Ovary (tissue), 7 donors: ENCODE measurements at regions not wholly inside any gene's neighbourhood (a gene's known extent, or its start where the extent isn't known, plus 50 kb on each side); places are given as distances from the start of the nearest gene placed in this dataset.

Source experiments
- DNase-seq, 5 donors: peaks; one replicate each; pipeline ENCODE4 v3.0.0-alpha.2; 2019 to 2020
- H3K27ac ChIP-seq, 2 donors: fragments of 200-600 bp; one replicate each; pipeline versions ENCODE4 v1.5.1 to v1.8.0; 2019 to 2022
- H3K27me3 ChIP-seq: fragments of 200-600 bp; one replicate; pipeline ENCODE4 v1.8.0; 2022
- H3K36me3 ChIP-seq: fragments of 200-600 bp; sonication (generic); one replicate; pipeline ENCODE4 v1.5.1; 2019
- H3K4me1 ChIP-seq: one replicate; pipeline ENCODE4 v1.8.1; 2013; ENCODE audit warnings: mild to moderate bottlenecking, moderate library complexity; ENCODE audit not compliant: insufficient read depth
- H3K4me3 ChIP-seq: fragments of 200-600 bp; sonication (generic); one replicate; pipeline ENCODE4 v1.5.1; 2017
- H3K9me3 ChIP-seq, 2 donors: fragments of 200-600 bp in 1 of 2; sonication (generic) in 1 of 2; one replicate each; pipeline versions ENCODE4 v1.5.1 to v1.8.1; 2013 to 2019; ENCODE audit warnings: mild to moderate bottlenecking in 1 of 2, moderate library complexity in 1 of 2
- EP300 ChIP-seq: sonication (generic); formaldehyde crosslinking; IDR thresholded peaks from one replicate; pipeline ENCODE4 v1.6.1; 2017; ENCODE audit warnings: antibody characterized with exemption
- POLR2A ChIP-seq: fragments of 450-650 bp; IDR thresholded peaks from one replicate; pipeline ENCODE4 v1.6.1; 2017; ENCODE audit warnings: antibody characterized with exemption, mild to moderate bottlenecking, moderate library complexity
- WGBS, 3 donors: extraction: QIAGEN DNeasy Blood & Tissue Kit in 1 of 3; methylation state at CpG; one replicate each; pipeline versions ENCODE4 v1.1.5 to v1.1.7; 2013 to 2017; 5-methylcytosine and 5-hydroxymethylcytosine counted together
- intact Hi-C, 4 donors: fragments of 100-400 bp; cut with DNase I; formaldehyde crosslinking; loops; one replicate each; pipeline versions ENCODE4 v1.11.0 to v1.15.1; 2022 to 2023
- TF ChIP-seq, protein P1 (sequence below), 3 donors: fragments of 450-650 bp in 2 of 3; fragments of 200-600 bp in 1 of 3; IDR thresholded peaks; one replicate each; pipeline versions ENCODE4 v1.5.1 to v1.8.0; 2016 to 2022; ENCODE audit warnings: antibody characterized with exemption in 3 of 3, mild to moderate bottlenecking in 1 of 3
- donor health status: DM: no; HTN: no; CAD: no; lungs with moderate emphysema.
- donor health status: DM: no; HTN: no; CAD: no.
- donor health status: Bipolar disorder and iron deficiency.
- donor health status: DM: no; HTN: no; CAD: no.
- donor health status: DM: yes; HTN: yes; CAD: no.

DNA sequence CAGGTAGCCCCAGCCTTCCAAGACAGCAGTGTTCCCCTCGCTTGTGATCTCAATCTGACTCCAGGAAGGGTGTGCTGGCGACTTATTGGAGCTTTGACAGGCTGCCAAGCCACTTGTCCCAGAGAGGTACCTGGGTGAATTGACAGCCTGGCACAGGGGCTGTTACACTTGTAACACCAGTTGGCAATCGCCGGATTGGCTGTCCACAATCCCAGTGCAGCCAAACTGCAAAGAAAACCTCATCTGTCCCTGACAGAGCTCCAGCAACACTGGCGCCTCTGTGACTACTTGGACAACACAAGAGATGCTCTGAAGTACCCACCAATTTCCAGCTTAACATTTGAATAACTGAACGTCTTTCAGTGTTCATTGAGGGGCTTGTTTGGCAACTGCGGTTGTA lies 76.8 kb upstream of the PRPS1 start:
- TF ChIP-seq, protein P1, sequence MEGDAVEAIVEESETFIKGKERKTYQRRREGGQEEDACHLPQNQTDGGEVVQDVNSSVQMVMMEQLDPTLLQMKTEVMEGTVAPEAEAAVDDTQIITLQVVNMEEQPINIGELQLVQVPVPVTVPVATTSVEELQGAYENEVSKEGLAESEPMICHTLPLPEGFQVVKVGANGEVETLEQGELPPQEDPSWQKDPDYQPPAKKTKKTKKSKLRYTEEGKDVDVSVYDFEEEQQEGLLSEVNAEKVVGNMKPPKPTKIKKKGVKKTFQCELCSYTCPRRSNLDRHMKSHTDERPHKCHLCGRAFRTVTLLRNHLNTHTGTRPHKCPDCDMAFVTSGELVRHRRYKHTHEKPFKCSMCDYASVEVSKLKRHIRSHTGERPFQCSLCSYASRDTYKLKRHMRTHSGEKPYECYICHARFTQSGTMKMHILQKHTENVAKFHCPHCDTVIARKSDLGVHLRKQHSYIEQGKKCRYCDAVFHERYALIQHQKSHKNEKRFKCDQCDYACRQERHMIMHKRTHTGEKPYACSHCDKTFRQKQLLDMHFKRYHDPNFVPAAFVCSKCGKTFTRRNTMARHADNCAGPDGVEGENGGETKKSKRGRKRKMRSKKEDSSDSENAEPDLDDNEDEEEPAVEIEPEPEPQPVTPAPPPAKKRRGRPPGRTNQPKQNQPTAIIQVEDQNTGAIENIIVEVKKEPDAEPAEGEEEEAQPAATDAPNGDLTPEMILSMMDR (IDR thresholded peaks at IDR 0.05) = no peak
- TF ChIP-seq EP300 (no peak), POLR2A (no peak)
- H3K27me3 ChIP-seq = no peaks in the 10 kb centered on the region
- H3K36me3 ChIP-seq = no peaks in the 10 kb centered on the region
- H3K4me1 ChIP-seq = no peaks in the 10 kb centered on the region
- H3K9me3 ChIP-seq = no peaks in the 10 kb centered on the region
- intact Hi-C loops = no loop called here
- H3K4me3 ChIP-seq = no peak overlapping the region
- H3K27ac ChIP-seq = no peak overlapping the region
- no peak for DNase-seq
- 68 to 80% (median 72%) methylated on average over 7 of the region's 7 CpGs for WGBS, 3 donors

DNA sequence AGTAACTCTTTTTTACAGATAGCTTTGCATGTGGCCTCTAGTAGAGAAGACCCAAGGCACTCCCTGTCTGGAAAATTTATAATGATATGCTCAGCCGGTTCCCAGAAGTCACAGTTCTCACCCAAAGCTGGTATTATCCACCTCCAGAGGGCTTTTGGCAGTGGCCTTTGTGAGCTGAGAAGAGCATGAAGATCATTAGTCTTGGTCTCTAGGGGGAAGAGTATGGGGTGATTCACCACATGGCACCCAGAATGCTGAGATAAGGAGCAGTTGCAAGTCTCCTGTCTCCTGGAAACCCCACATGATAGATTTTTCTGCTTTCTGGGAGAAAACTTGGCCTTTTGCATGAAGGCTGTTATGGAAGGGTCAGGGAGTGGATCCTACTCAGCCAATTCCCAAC lies 75.4 kb upstream of the PRPS1 start:
- DNase-seq = no peak
- Histone ChIP-seq H3K36me3 (no peaks in the 10 kb centered on the region), H3K4me1 (no peaks in the 10 kb centered on the region), H3K27ac (no peak overlapping the region), H3K27me3 (no peaks in the 10 kb centered on the region), H3K4me3 (no peak overlapping the region), H3K9me3 (no peaks in the 10 kb centered on the region)
- intact Hi-C loops = no loop called here
- 38 to 61% (median 39%) methylated on average over 1 of the region's 1 CpG for WGBS, 3 donors
- TF ChIP-seq POLR2A (no peak), EP300 (no peak)
- TF ChIP-seq, protein P1 (IDR thresholded peaks at IDR 0.05) = no peak

DNA sequence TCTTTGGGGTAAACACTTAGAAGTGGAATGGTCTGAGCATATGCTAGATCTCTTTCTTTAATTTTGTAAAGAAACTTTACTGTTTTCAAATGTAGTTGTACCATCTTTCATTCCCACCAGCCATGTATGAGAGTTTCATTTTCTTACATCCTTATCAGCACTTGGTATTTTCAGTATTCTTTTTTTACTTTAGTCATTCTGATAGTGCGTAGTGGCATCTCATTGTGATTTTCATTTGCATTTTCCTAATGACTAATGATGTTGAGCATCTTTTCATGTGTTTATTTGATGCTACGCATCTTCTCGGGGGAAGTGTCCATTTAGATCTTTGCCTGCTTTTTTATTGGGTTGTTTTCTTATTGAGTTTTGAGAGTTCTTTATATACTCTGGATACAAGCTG lies 71.3 kb upstream of the PRPS1 start:
- intact Hi-C loops = no loop called here
- Histone ChIP-seq H3K4me3 (no peak overlapping the region), H3K27me3 (no peaks in the 10 kb centered on the region)

DNA sequence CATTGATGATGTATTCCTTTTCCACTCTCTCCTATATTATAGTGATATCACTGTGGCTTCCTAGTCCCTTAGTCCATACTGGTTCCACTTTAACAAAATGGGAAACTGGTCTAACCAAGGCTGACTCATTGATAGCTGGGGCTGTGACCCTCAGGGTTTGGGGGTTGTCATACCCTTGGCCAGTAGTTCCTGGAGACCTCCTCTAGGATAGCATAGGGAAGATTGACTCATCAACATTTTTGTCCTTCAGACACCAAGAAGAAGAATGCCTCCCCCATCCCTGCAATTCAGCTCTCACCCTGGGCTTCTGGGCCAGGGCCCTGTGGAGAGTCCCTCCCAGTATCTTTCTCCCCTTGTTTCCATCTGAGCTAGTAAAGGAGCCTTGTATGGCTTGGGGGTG lies 68.8 kb upstream of the PRPS1 start:
- no peak overlapping the region for H3K4me3 ChIP-seq
- DNase-seq = no peak
- no peak overlapping the region for H3K27ac ChIP-seq
- no peaks in the 10 kb centered on the region for H3K27me3 ChIP-seq
- no peak for TF ChIP-seq EP300
- TF ChIP-seq, protein P1 (IDR thresholded peaks at IDR 0.05) = no peak
- H3K36me3 ChIP-seq = no peaks in the 10 kb centered on the region
- intact Hi-C loops = no loop called here
- no peaks in the 10 kb centered on the region for H3K9me3 ChIP-seq
- H3K4me1 ChIP-seq = no peaks in the 10 kb centered on the region

More for the DNA sequence above, 71.3 kb upstream of the PRPS1 start:
- WGBS, 3 donors = 89 to 93% (median 91%) methylated on average over 3 of the region's 3 CpGs
- Histone ChIP-seq H3K27ac (no peak overlapping the region), H3K36me3 (no peaks in the 10 kb centered on the region), H3K4me1 (no peaks in the 10 kb centered on the region), H3K9me3 (no peaks in the 10 kb centered on the region)
- TF ChIP-seq EP300 (no peak), POLR2A (no peak)
- TF ChIP-seq, protein P1 (IDR thresholded peaks at IDR 0.05) = no peak
- no peak for DNase-seq

DNA sequence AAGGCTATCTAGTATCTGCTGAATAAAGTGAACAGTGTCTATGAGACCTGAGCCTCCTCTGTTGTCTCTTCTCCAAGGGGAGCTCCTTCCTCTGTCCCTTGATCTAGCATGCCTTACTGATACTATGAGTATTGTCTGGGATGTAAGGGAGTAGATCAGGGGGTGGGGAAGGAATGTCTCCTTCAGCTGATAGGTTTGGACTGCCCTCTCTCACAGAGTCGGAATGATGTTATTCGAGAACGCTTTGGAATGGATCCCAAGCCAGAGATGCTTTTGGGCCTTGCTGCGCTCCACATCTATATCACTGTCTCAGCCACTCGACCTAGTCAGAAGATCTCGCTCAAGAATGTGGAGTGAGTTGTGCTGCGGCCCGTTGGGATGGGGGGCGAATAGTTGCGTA lies 68.3 kb upstream of the PRPS1 start:
- DNase-seq = no peak
- no peaks in the 10 kb centered on the region for H3K4me1 ChIP-seq
- H3K4me3 ChIP-seq = no peak overlapping the region
- 79 to 89% (median 84%) methylated on average over 10 of the region's 10 CpGs for WGBS, 3 donors
- no peaks in the 10 kb centered on the region for H3K27me3 ChIP-seq
- no peaks in the 10 kb centered on the region for H3K9me3 ChIP-seq
- H3K36me3 ChIP-seq = no peaks in the 10 kb centered on the region
- TF ChIP-seq, protein P1 (IDR thresholded peaks at IDR 0.05) = no peak
- TF ChIP-seq EP300 = no peak
- no peak for TF ChIP-seq POLR2A
- intact Hi-C loops = no loop called here
- no peak overlapping the region for H3K27ac ChIP-seq
